ENCODE measurements at regions not wholly inside any gene's neighbourhood (a gene's known extent, or its start where the extent isn't known, plus 50 kb on each side); places are given as distances from the start of the nearest gene placed in this dataset.

DNA sequence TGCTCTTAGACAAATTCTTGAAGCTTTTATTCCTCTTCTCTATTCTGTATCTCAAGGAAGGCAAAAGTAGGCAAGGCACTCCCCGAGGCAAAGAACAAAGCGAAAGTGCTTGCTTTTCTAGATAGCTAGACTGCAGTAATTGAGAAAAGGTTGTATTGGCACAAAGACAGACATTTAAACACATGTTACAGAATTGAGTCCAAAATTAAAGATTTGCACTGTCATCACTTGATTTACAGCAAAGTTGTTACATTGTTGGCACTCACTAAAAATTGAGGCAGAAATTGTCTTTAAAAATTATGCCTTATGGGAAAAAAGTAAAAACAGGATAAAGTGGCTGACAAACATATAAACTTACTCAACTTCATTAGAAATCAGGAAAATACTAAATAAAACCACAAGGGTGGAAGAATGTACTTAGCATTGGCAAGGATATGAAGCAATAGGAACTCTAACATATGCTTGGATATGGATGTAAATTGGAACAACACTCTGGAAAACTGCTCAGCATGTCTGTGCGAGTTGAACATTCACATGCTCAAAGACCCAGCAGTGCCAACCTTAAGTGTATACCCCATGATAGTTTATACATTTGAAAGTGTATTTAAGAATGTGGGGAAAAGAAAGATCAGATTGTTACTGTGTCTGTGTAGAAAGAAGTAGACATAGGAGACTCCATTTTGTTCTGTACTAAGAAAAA is 491.3 kb downstream of the GLRX3 start:
- DNase-seq, result peak; percentile 11

GRCh38 chr10:130630135-130630534 is 493.9 kb downstream of the GLRX3 start:
- no peak for DNase-seq

GRCh38 chr10:130631142-130632096 is 495.2 kb downstream of the GLRX3 start:
- DNase-seq, result no peak

GRCh38 chr10:130634816-130635215 is 498.6 kb downstream of the GLRX3 start:
- DNase-seq, result no peak

DNA sequence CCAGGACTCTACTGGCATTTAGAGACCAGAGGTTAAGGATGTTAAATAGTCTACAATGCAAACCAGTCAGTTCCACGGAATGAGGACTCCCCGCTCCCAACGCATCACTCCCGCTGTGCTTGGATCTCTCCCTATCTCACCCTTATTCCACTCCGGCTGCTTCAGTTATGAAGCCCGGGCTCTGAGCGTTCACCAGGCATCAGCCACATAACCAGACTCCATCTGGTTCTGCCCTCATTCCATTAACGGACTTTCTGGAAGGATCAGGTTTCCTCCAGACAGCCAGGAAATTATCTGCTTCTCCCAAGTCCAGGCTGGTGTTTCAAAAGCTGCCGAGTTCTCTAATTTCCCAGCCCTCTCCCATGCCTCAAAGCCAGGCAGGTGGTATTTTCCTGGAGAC is 499.3 kb downstream of the GLRX3 start:
- peak; percentile 27 for DNase-seq

- no peak for DNase-seq
Observed at GRCh38 chr10:130636313-130636930, 500.2 kb downstream of the GLRX3 start.

- DNase-seq, result no peak
Observed at GRCh38 chr10:130637089-130637676, 501.0 kb downstream of the GLRX3 start.

- no peak for DNase-seq
Observed at GRCh38 chr10:130638991-130639390, 502.8 kb downstream of the GLRX3 start.

GRCh38 chr10:130642926-130643325 is 506.7 kb downstream of the GLRX3 start:
- DNase-seq, result no peak

DNA sequence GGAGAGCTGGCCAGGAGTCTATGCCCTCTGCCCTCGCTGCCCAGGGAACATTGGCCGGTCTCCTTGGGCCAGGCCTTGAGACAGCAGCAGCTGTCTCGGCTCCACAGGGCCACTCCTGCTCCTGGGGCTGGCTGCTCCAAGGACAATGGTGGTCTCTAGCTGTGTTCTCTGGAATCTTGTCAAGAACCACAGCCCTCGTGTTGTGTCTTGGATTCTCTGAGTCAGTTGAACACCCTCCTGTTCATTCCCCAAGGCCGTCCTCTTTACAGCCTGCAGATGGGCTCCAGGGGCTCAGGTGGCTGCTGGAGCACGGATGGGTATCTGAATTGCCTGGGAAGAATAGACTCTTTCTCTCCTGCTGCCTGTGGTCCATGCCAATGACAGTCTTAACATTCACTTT is 511.1 kb downstream of the GLRX3 start:
- no peak for DNase-seq

GRCh38 chr10:130648807-130649206 is 512.6 kb downstream of the GLRX3 start:
- no peak for DNase-seq

DNA sequence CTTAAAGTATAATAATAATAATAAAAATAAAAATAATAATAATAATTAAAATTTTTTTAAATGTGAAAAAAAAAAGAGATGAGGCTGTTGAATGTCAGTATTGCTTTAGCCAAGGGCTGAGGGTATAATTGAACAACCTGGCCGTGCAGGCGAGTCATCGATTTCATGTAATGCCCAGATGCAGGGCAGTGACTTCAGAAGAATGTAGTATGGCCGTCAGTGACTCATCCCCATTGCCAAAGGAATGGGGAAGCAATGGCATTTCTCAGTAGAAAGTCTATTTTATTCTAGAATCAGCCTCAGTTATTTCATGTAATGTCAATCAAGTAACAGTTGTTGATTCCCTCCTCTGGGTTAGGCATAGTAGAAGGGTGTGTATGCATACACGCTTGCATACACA is 516.4 kb downstream of the GLRX3 start:
- DNase-seq, result no peak

GRCh38 chr10:130652964-130653578 is 516.9 kb downstream of the GLRX3 start:
- no peak for DNase-seq

DNA sequence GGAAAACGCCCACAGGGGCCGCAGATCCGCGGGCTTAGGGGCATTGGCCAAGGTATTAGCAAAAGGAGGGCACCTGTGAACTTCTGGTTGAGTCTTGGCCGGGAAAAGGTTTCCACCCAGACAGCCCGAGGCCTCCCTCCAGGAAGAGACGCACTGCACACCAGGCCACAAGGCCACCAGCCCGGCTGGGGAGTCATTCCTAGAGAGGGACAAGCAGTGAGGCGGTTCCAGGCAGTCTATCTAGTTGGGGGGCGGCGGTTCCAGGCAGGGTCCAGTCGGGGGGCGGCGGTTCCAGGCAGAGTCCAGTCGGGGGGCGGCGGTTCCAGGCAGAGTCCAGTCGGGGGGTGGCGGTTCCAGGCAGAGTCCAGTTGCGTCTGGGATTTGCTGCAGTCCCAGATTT is 518.5 kb downstream of the GLRX3 start:
- DNase-seq, result no peak

- DNase-seq, result no peak
Observed at GRCh38 chr10:130655313-130656186, 519.4 kb downstream of the GLRX3 start.

DNA sequence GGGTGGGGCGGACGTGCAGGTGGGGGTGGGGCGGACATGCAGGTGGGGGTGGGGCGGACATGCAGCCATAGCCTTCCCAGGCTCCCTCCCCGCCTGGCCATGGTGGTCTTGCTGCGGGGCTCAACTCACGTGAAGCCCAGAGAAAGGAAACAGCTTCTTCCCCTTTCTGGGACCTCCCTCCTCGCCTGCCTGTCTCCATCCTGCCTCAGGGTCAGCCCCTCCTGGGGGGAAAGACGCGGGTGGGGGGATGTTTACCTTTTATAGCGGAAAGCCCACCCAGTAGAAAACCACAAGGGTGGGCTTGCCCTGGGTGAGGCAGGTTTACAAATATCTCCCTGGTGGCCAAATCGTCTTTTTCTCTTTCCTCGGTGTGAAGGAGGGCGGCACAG is 520.0 kb downstream of the GLRX3 start:
- DNase-seq, result no peak

DNA sequence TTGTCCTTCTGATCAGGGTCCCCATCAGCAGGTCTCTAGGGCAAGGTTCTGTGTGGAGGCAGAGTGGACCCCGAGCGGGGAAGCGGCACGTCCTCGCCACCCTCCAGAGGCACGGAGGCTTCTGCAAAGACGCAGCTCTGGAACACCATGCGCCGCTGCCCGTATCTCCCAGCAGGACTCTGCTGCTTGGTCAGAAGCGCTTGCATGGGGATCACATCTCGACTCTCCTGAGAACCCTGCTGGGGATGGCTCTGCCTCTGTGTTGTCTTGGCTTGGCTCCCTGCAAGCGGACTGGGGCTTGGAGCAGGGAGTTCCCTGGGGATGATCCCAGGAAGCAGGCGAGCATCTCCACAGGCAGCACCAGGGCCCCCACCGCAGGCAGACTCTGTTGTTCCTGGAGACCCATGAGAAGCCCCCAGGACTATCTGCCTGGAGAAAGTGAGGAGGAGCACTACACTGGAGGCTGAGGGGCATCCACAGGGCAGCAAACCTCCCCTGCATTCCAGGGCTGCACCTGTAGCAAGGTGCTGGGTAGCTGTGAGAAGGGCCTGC is 520.5 kb downstream of the GLRX3 start:
- DNase-seq, result no peak

DNA sequence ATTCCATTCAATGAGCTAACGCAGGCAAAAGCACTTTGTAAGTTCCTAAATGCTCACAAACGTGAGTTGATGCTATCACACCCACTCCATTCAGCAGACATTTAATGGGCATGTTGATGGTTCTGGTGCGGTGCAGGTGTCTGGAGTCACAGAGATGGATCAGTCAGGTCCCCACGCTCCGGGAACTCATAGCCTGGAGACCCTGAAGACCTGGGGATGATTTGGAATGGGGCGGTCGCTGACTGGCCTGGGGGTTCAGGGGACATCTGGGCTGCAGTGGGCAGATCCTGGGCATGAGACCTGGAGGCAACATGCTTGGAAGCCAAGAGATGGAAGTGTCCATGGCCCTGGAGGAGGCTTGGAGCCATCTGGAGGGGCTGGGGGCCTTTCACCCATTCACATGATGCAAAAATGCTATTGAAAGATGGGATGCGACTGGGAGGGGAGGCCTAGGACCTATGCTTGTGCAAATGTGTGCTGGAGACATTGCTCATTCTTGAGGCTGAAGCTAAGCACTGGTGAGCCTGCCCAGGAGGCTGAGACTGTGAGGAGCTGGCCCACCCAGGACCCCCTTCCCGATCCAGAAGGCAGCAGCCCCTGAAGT is 522.6 kb downstream of the GLRX3 start:
- no peak for DNase-seq

DNA sequence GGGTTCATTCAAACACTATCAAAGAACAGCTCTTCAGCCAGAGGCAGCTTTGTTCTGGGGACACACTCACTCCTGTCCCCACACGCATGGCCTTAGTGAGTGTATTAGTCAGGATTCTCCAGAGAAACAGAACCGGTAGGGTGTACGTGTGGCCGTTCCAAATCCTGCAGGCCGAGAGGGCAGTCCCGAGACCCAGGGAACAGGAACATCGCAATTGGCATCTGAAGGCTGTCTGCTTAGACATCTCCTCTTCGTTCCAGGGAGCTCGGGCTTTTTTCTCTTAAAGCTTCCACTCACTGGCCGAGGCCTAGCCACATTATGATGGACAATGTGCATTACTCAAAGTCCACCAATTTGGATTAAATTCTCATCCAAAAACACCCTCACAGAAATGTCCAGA is 523.3 kb downstream of the GLRX3 start:
- DNase-seq, result no peak

DNA sequence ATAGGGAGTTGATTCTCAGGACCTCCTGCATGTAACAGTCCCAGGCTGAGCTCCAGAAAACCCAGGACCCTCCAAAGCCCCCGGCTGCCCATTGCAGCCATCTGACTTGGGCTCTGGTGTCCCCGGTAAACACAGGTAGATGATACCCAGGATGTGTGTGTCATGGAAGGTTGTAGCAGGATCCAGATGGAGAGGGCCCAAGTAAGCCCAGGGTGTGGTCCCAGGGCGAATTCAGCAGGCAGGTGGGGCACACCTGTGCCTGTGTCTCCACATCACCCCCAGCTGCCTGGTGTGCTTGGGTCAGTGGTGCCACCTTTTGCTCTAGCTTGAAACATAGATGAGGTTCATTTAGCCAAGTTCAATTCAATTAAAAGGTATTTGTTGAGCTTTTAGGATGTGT is 524.1 kb downstream of the GLRX3 start:
- no peak for DNase-seq

- no peak for DNase-seq
Observed at GRCh38 chr10:130661419-130661818, 525.2 kb downstream of the GLRX3 start.
